PFSK-1 (cell line): ENCODE measurements at regions not wholly inside any gene's neighbourhood (a gene's known extent, or its start where the extent isn't known, plus 50 kb on each side); places are given as distances from the start of the nearest gene placed in this dataset.

ENCODE experiments used
- POLR2AphosphoS5 ChIP-seq: IDR thresholded peaks from 2 replicates; pipeline ENCODE4 v1.6.1; 2012; ENCODE audit warnings: low read depth, mild to moderate bottlenecking, control low read depth, low read length, moderate library complexity
- SIN3A ChIP-seq: IDR thresholded peaks from 2 replicates; pipeline ENCODE4 v1.6.1; 2012; ENCODE audit warnings: mild to moderate bottlenecking, low read length, moderate library complexity, borderline replicate concordance; ENCODE audit not compliant: insufficient read depth
- TAF1 ChIP-seq: IDR thresholded peaks from 2 replicates; pipeline ENCODE4 v1.6.1; 2012; ENCODE audit warnings: low read length, control low read depth, borderline replicate concordance; ENCODE audit not compliant: insufficient read depth
- TF ChIP-seq, protein P1 (sequence below), 2 experiments: IDR thresholded peaks; 2 replicates each; pipeline versions ENCODE4 v1.6.1 to v1.8.0; 2011 to 2012; ENCODE audit warnings: low read depth in 2 of 2, low read length in 2 of 2, control low read depth in 1 of 2, inconsistent platforms in 1 of 2, mild to moderate bottlenecking in 1 of 2, moderate library complexity in 1 of 2; ENCODE audit not compliant: insufficient read depth in 1 of 2

DNA sequence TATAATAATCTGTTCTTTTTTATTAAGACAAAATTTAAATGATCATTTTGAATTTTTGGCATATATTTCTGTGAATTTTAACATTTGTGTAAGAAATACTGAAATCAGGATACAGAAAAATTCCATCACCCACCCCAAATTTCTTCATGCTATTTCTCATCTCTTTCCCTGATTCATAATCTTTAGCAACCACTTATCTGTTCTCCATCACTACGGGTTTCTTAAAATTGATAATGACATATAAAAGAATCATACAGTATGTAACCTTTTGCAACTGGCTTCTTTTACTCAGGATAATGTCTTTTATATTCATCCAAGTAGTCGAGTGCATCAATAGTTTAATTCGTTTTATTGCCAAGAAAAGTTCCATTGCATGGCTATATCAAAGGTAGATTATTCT is 1627.0 kb downstream of the PCDH9 start:
- TF ChIP-seq TAF1 (no peak), POLR2AphosphoS5 (no peak), SIN3A (no peak)
- TF ChIP-seq, protein P1, sequence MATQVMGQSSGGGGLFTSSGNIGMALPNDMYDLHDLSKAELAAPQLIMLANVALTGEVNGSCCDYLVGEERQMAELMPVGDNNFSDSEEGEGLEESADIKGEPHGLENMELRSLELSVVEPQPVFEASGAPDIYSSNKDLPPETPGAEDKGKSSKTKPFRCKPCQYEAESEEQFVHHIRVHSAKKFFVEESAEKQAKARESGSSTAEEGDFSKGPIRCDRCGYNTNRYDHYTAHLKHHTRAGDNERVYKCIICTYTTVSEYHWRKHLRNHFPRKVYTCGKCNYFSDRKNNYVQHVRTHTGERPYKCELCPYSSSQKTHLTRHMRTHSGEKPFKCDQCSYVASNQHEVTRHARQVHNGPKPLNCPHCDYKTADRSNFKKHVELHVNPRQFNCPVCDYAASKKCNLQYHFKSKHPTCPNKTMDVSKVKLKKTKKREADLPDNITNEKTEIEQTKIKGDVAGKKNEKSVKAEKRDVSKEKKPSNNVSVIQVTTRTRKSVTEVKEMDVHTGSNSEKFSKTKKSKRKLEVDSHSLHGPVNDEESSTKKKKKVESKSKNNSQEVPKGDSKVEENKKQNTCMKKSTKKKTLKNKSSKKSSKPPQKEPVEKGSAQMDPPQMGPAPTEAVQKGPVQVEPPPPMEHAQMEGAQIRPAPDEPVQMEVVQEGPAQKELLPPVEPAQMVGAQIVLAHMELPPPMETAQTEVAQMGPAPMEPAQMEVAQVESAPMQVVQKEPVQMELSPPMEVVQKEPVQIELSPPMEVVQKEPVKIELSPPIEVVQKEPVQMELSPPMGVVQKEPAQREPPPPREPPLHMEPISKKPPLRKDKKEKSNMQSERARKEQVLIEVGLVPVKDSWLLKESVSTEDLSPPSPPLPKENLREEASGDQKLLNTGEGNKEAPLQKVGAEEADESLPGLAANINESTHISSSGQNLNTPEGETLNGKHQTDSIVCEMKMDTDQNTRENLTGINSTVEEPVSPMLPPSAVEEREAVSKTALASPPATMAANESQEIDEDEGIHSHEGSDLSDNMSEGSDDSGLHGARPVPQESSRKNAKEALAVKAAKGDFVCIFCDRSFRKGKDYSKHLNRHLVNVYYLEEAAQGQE (IDR thresholded peaks at IDR 0.05; ENCODE audit: insufficient read depth in 1 of 2, low read depth in 2 of 2, low read length in 2 of 2) = no peak
